H1 (cell line): ENCODE measurements at regions not wholly inside any gene's neighbourhood (a gene's known extent, or its start where the extent isn't known, plus 50 kb on each side); places are given as distances from the start of the nearest gene placed in this dataset.
A peak's percentile ranks its signal among the peaks of the same experiment; 100 is the strongest.

Experiments used
- CTCF ChIA-PET: fragments of 300-600 bp; sonication (Branson Sonifier 250); formaldehyde crosslinking; loops from one replicate; lab custom pipeline; 2021; ENCODE audit not compliant: partially characterized antibody; lab: Charles Lee
- POLR2A ChIA-PET: fragments of 300-600 bp; sonication (Branson Sonifier 250); formaldehyde crosslinking; loops from one replicate; lab custom pipeline; 2021; ENCODE audit warnings: inconsistent platforms; ENCODE audit not compliant: partially characterized antibody; lab: Charles Lee
- DNase-seq, 2 experiments: peaks; one replicate each; pipeline versions ENCODE4 v3.0.0 to v3.0.0-alpha.2; 2010 to 2022; ENCODE audit warnings: low spot score in 2 of 2, low read depth in 1 of 2, mixed read lengths in 1 of 2
- FAIRE-seq: peaks from 2 replicates; lab custom pipeline; 2011; peaks lifted over from hg19 to GRCh38; lab: Jason Lieb, UNC
- H2AFZ ChIP-seq: 2 replicates; pipeline ENCODE4 v1.8.1; 2012; ENCODE audit warnings: low read length, inconsistent platforms
- H2AK5ac ChIP-seq: 2 replicates; pipeline ENCODE4 v1.6.1; 2013; ENCODE audit warnings: low read depth, low read length
- H2BK120ac ChIP-seq: replicated peaks from 2 replicates; pipeline ENCODE3; 2013; ENCODE audit warnings: low read depth, low read length, inconsistent platforms
- H2BK12ac ChIP-seq: 2 replicates; pipeline ENCODE4 v1.6.1; 2013; ENCODE audit warnings: low read depth, low read length
- H2BK15ac ChIP-seq: 2 replicates; pipeline ENCODE4 v1.6.1; 2013; ENCODE audit warnings: low read length
- H2BK20ac ChIP-seq: 2 replicates; pipeline ENCODE4 v1.6.1; 2013; ENCODE audit warnings: low read length
- H2BK5ac ChIP-seq: 2 replicates; pipeline ENCODE4 v1.6.1; 2013; ENCODE audit warnings: low read depth, low read length
- H3K14ac ChIP-seq: 2 replicates; pipeline ENCODE4 v1.6.1; 2013; ENCODE audit warnings: inconsistent platforms; ENCODE audit not compliant: insufficient read length
- H3K18ac ChIP-seq: 2 replicates; pipeline ENCODE4 v1.6.1; 2013; ENCODE audit warnings: low read length; ENCODE audit errors: extremely low read depth
- H3K23ac ChIP-seq: 2 replicates; pipeline ENCODE4 v1.6.1; 2013; ENCODE audit warnings: inconsistent platforms; ENCODE audit not compliant: insufficient read length
- H3K23me2 ChIP-seq: 2 replicates; pipeline ENCODE4 v1.6.1; 2013; ENCODE audit warnings: low read depth, low read length
- H3K27ac ChIP-seq: 2 replicates; pipeline ENCODE4 v1.6.1; 2011; ENCODE audit warnings: low read depth, low read length, inconsistent platforms
- H3K27me3 ChIP-seq, 4 experiments: replicated peaks in 1 of 4; 1 replicate in 1 of 4; 2 replicates in 3 of 4; pipeline versions ENCODE4 v1.6.1 to v1.8.1; 2011 to 2013; ENCODE audit warnings: low read length in 3 of 4, mild to moderate bottlenecking in 3 of 4, inconsistent platforms in 2 of 4, mixed read lengths in 2 of 4, moderate library complexity in 1 of 4; ENCODE audit not compliant: control insufficient read depth in 3 of 4, insufficient read depth in 3 of 4; ENCODE audit errors: extremely low read depth in 1 of 4
- H3K36me3 ChIP-seq, 4 experiments: 2 replicates each; pipeline versions ENCODE4 v1.6.1 to v1.8.1; 2011 to 2013; ENCODE audit warnings: mild to moderate bottlenecking in 4 of 4, low read length in 3 of 4, moderate library complexity in 2 of 4, control low read depth in 1 of 4, inconsistent platforms in 1 of 4; ENCODE audit not compliant: insufficient read depth in 4 of 4, control insufficient read depth in 2 of 4
- H3K4ac ChIP-seq: replicated peaks from 2 replicates; pipeline ENCODE3; 2013; ENCODE audit warnings: low read length, low read depth, mixed read lengths, inconsistent platforms; ENCODE audit not compliant: insufficient read length
- H3K4me1 ChIP-seq, 4 experiments: replicated peaks in 1 of 4; 1 replicate in 1 of 4; 2 replicates in 3 of 4; pipeline versions ENCODE4 v1.6.1 to v1.8.1; 2011 to 2013; ENCODE audit warnings: low read length in 3 of 4, inconsistent platforms in 2 of 4, mixed read lengths in 1 of 4; ENCODE audit not compliant: insufficient read depth in 4 of 4, control insufficient read depth in 3 of 4
- H3K4me2 ChIP-seq, 2 experiments: 2 replicates each; pipeline versions ENCODE4 v1.6.1 to v1.8.1; 2011 to 2013; ENCODE audit warnings: low read depth in 2 of 2, low read length in 2 of 2, control low read depth in 1 of 2, inconsistent platforms in 1 of 2, mild to moderate bottlenecking in 1 of 2; ENCODE audit not compliant: insufficient read depth in 1 of 2
- H3K4me3 ChIP-seq, 4 experiments: fragments of 200-600, 300-600 bp in 1 of 4; sonication (generic), shearing (Covaris generic), sonication (Bioruptor Twin) in 1 of 4; 2 replicates each; pipeline versions ENCODE4 v1.5.1 to v1.8.1; 2011 to 2016; ENCODE audit warnings: low read length in 4 of 4, low read depth in 3 of 4, control low read depth in 2 of 4, inconsistent platforms in 2 of 4, mild to moderate bottlenecking in 2 of 4, mixed read lengths in 1 of 4, moderate library complexity in 1 of 4; ENCODE audit not compliant: insufficient read depth in 2 of 4; ENCODE audit errors: extremely low read depth in 1 of 4
- H3K56ac ChIP-seq: replicated peaks from 2 replicates; pipeline ENCODE3; 2013; ENCODE audit warnings: low read depth, mild to moderate bottlenecking, mixed read lengths, low read length, inconsistent platforms; ENCODE audit not compliant: insufficient read length
- H3K79me1 ChIP-seq: 2 replicates; pipeline ENCODE4 v1.6.1; 2013; ENCODE audit warnings: low read depth, low read length, control low read depth
- H3K79me2 ChIP-seq, 2 experiments: 2 replicates each; pipeline versions ENCODE4 v1.6.1 to v1.8.1; 2012 to 2013; ENCODE audit warnings: low read length in 2 of 2, mild to moderate bottlenecking in 2 of 2, inconsistent platforms in 1 of 2; ENCODE audit not compliant: insufficient read depth in 2 of 2, control insufficient read depth in 1 of 2
- H3K9ac ChIP-seq, 4 experiments: replicated peaks in 1 of 4; 1 replicate in 1 of 4; 2 replicates in 3 of 4; pipeline versions ENCODE4 v1.6.1 to v1.8.1; 2011 to 2013; ENCODE audit warnings: low read depth in 3 of 4, low read length in 3 of 4, control low read depth in 2 of 4, mild to moderate bottlenecking in 2 of 4, moderate library complexity in 2 of 4, inconsistent platforms in 1 of 4; ENCODE audit errors: extremely low read depth in 1 of 4
- H3K9me3 ChIP-seq, 2 experiments: 2 replicates each; pipeline versions ENCODE4 v1.6.1 to v1.8.1; 2012 to 2013; ENCODE audit warnings: mild to moderate bottlenecking in 2 of 2, moderate library complexity in 2 of 2, control low read depth in 1 of 2, inconsistent platforms in 1 of 2, low read depth in 1 of 2, low read length in 1 of 2, mixed read lengths in 1 of 2; ENCODE audit not compliant: insufficient read depth in 2 of 2
- H4K20me1 ChIP-seq, 2 experiments: replicated peaks in 1 of 2; 2 replicates each; pipeline versions ENCODE3 to v1.8.1; 2011 to 2013; ENCODE audit warnings: inconsistent platforms in 2 of 2, low read length in 2 of 2, mild to moderate bottlenecking in 1 of 2; ENCODE audit not compliant: insufficient read depth in 2 of 2, control insufficient read depth in 1 of 2
- H4K5ac ChIP-seq: 2 replicates; pipeline ENCODE4 v1.6.1; 2013; ENCODE audit warnings: low read length, low read depth, mixed read lengths, inconsistent platforms; ENCODE audit not compliant: insufficient read length
- H4K8ac ChIP-seq: 2 replicates; pipeline ENCODE4 v1.8.0; 2013; ENCODE audit warnings: mild to moderate bottlenecking, moderate library complexity, low read length, inconsistent platforms; ENCODE audit not compliant: insufficient read depth; ENCODE audit errors: extremely low read depth
- H4K91ac ChIP-seq: replicated peaks from 2 replicates; pipeline ENCODE3; 2013; ENCODE audit warnings: low read length, mixed read lengths, inconsistent platforms; ENCODE audit not compliant: insufficient read length
- ATF3 ChIP-seq: IDR thresholded peaks from 2 replicates; pipeline ENCODE4 v1.6.1; 2011; ENCODE audit warnings: low read depth, mild to moderate bottlenecking, low read length; ENCODE audit not compliant: insufficient read depth
- BCL11A ChIP-seq, 2 experiments: IDR thresholded peaks; one replicate each; pipeline ENCODE4 v1.6.1; 2011; ENCODE audit warnings: low read depth in 2 of 2, low read length in 2 of 2, mild to moderate bottlenecking in 2 of 2
- BRCA1 ChIP-seq: IDR thresholded peaks from 2 replicates; pipeline ENCODE4 v1.6.1; 2012; ENCODE audit warnings: low read depth, low read length, improper control_type of control experiment
- CHD2 ChIP-seq: IDR thresholded peaks from 2 replicates; pipeline ENCODE4 v1.6.1; 2012; ENCODE audit warnings: low read length, improper control_type of control experiment
- CTBP2 ChIP-seq: IDR thresholded peaks from 2 replicates; pipeline ENCODE4 v1.7.0; 2011; ENCODE audit warnings: borderline replicate concordance, mild to moderate bottlenecking, moderate library complexity, mixed read lengths, low read length; ENCODE audit not compliant: insufficient read depth, insufficient read length
- JUND ChIP-seq: IDR thresholded peaks from 2 replicates; pipeline ENCODE4 v1.6.1; 2011; ENCODE audit warnings: mild to moderate bottlenecking, improper control_type of control experiment, low read length
- KDM5A ChIP-seq: fragments of 200-600 bp; IDR thresholded peaks from 2 replicates; pipeline ENCODE4 v1.7.1; 2012; ENCODE audit warnings: mild to moderate bottlenecking, low read length, inconsistent platforms, mixed read lengths
- MAX ChIP-seq: IDR thresholded peaks from 2 replicates; pipeline ENCODE4 v1.6.1; 2012; ENCODE audit warnings: inconsistent platforms
- NRF1 ChIP-seq: IDR thresholded peaks from 2 replicates; pipeline ENCODE4 v1.6.1; 2011; ENCODE audit warnings: mild to moderate bottlenecking, low read depth, low read length, improper control_type of control experiment
- POLR2A ChIP-seq, 2 experiments: IDR thresholded peaks; 1 replicate in 1 of 2; 2 replicates in 1 of 2; pipeline ENCODE4 v1.6.1; 2011; ENCODE audit warnings: low read depth in 2 of 2, low read length in 2 of 2, mild to moderate bottlenecking in 2 of 2; ENCODE audit errors: control extremely low read depth in 1 of 2
- RFX5 ChIP-seq: IDR thresholded peaks from 2 replicates; pipeline ENCODE4 v1.6.1; 2011; ENCODE audit warnings: low read depth, low read length, improper control_type of control experiment, borderline replicate concordance
- RNF2 ChIP-seq: fragments of 200-900, 300-1000 bp; sonication (generic); IDR thresholded peaks from 2 replicates; pipeline ENCODE4 v1.7.1; 2016; ENCODE audit warnings: borderline replicate concordance, low read depth, mild to moderate bottlenecking, antibody characterized with exemption, low read length; ENCODE audit not compliant: poor library complexity, severe bottlenecking; ENCODE audit errors: missing control alignments
- SIN3A ChIP-seq, 2 experiments: IDR thresholded peaks in 1 of 2; conservative IDR thresholded peaks in 1 of 2; 2 replicates each; pipeline ENCODE4 v1.6.1; 2011 to 2012; ENCODE audit warnings: low read length in 2 of 2, improper control_type of control experiment in 1 of 2, low read depth in 1 of 2, mild to moderate bottlenecking in 1 of 2
- TAF1 ChIP-seq: IDR thresholded peaks from 2 replicates; pipeline ENCODE4 v1.6.1; 2011; ENCODE audit warnings: mild to moderate bottlenecking, low read depth, low read length
- WGBS, 2 experiments: shearing (Covaris generic) in 1 of 2; methylation state at CpG; one replicate each; pipeline versions ENCODE4 v1.1.6 to v1.1.7; 2013 to 2015; ENCODE audit warnings: low lambda C conversion rate in 2 of 2, mixed read lengths in 2 of 2, inconsistent platforms in 1 of 2, low coverage in 1 of 2, missing lambda C conversion rate in 1 of 2; ENCODE audit not compliant: insufficient replicate concordance in 2 of 2, insufficient coverage in 1 of 2, insufficient read length in 1 of 2; ENCODE audit errors: extremely low coverage in 1 of 2, missing lambda C conversion rate in 1 of 2; 5-methylcytosine and 5-hydroxymethylcytosine counted together

- ChIA-PET POLR2A (no interaction called here), CTCF (interaction anchor here (1.5 to 1.6 kb wide), 2 partner anchors 14 to 93 kb away, joined by 3 to 5 read pairs; no protein-coding TSS in a partner anchor)
- Histone ChIP-seq H2BK15ac (no peak overlapping the region), H2BK12ac (no peak overlapping the region), H2BK120ac (no peak overlapping the region), H3K4ac (no peak overlapping the region), H3K18ac (peak overlapping the region; percentile 6; the same call in 1 of the 2 replicates), H2AK5ac (no peak overlapping the region), H3K23ac (no peak overlapping the region), H3K27ac (no peak overlapping the region; the same call in 1 of the 2 replicates), H3K27me3 (no peaks in the 10 kb centered on the region), H4K20me1 (no peaks in the 10 kb centered on the region), H3K4me3 (no peak overlapping the region), H2AFZ (peak overlapping the region; percentile 53; the same call in 1 of the 2 replicates), H3K79me2 (no peaks in the 10 kb centered on the region), H2BK5ac (no peak overlapping the region), H3K79me1 (no peaks in the 10 kb centered on the region), H3K56ac (no peak overlapping the region), H3K23me2 (no peaks in the 10 kb centered on the region), H2BK20ac (no peak overlapping the region), H3K4me1 (peaks cover 0 to 2% (median 0%) of the 10 kb centered on the region in 4 experiments; a peak in 1 of 7 replicates), H4K91ac (no peak overlapping the region), H3K36me3 (no peaks in the 10 kb centered on the region), H4K8ac (no peak overlapping the region), H3K9ac (no peak overlapping the region), H3K4me2 (no peak overlapping the region), H3K9me3 (peaks cover 0 to 4% of the 10 kb centered on the region in 2 experiments; a peak in 1 of 4 replicates), H4K5ac (no peak overlapping the region), H3K14ac (no peak overlapping the region)
- FAIRE-seq (no peak), DNase-seq (no peak)
- 79% methylated on average over 3 of the region's 3 CpGs; no CpG with 5 or more reads in 1 of the 2 experiments for WGBS, 2 experiments
- no peak for TF ChIP-seq JUND
- no peak for TF ChIP-seq CHD2
- no peak for TF ChIP-seq ATF3
- no peak for TF ChIP-seq KDM5A
- TF ChIP-seq SIN3A (conservative IDR thresholded peaks at IDR 0.05 in 1 of 2, IDR thresholded peaks at IDR 0.05 in 1 of 2; ENCODE audit: low read depth in 1 of 2, low read length in 2 of 2), result no peak
- TF ChIP-seq POLR2A (IDR thresholded peaks at IDR 0.05; ENCODE audit: control extremely low read depth in 1 of 2, low read depth in 2 of 2, low read length in 2 of 2), result no peak
- no peak for TF ChIP-seq MAX
- no peak for TF ChIP-seq BRCA1
- no peak for TF ChIP-seq TAF1
- TF ChIP-seq BCL11A (IDR thresholded peaks at IDR 0.05; ENCODE audit: low read depth in 2 of 2, low read length in 2 of 2), result no peak
- TF ChIP-seq RNF2, result no peak
- TF ChIP-seq CTBP2, result no peak
- TF ChIP-seq RFX5, result no peak
- no peak for TF ChIP-seq NRF1
Observed at GRCh38 chr2:129050101-129050500, 731.4 kb upstream of the HS6ST1 start.
